HEK293 (cell line): ENCODE measurements at regions not wholly inside any gene's neighbourhood (a gene's known extent, or its start where the extent isn't known, plus 50 kb on each side); places are given as distances from the start of the nearest gene placed in this dataset.

Experiments used
- CTCF ChIA-PET: fragments of 350-600 bp; formaldehyde crosslinking; extraction: SDS; loops from one replicate; lab custom pipeline; 2021; ENCODE audit warnings: antibody characterized with exemption; lab: Yijun Ruan, JAX
- POLR2A ChIA-PET: fragments of 300-600 bp; formaldehyde crosslinking; extraction: SDS; loops from one replicate; lab custom pipeline; 2020; ENCODE audit warnings: antibody characterized with exemption, inconsistent platforms; lab: Yijun Ruan, JAX
- H3K27ac ChIP-seq: fragments of 200-500 bp; sonication (Bioruptor generic); 2 replicates; pipeline ENCODE4 v1.5.1; 2014; ENCODE audit warnings: low read depth, low read length, control low read depth, inconsistent platforms; ENCODE audit errors: extremely low read depth
- H3K36me3 ChIP-seq, 2 experiments: fragments of 200-500 bp in 1 of 2; sonication (Bioruptor generic) in 1 of 2; 1 replicate in 1 of 2; 2 replicates in 1 of 2; pipeline ENCODE4 v1.5.1; 2014 to 2017; ENCODE audit warnings: inconsistent platforms in 2 of 2, low read length in 2 of 2; ENCODE audit not compliant: control insufficient read depth in 2 of 2, insufficient read depth in 1 of 2
- H3K4me1 ChIP-seq: fragments of 200-500 bp; sonication (Bioruptor generic); 2 replicates; pipeline ENCODE4 v1.5.1; 2014; ENCODE audit warnings: mild to moderate bottlenecking, low read length, inconsistent platforms; ENCODE audit not compliant: control insufficient read depth, insufficient read depth
- H3K4me3 ChIP-seq: 2 replicates; pipeline ENCODE4 v1.5.1; 2011; ENCODE audit warnings: low read depth, mild to moderate bottlenecking, control low read depth, low read length, moderate library complexity
- H3K9me3 ChIP-seq: fragments of 200-500 bp; sonication (Bioruptor generic); 2 replicates; pipeline ENCODE4 v1.5.1; 2014; ENCODE audit warnings: low read depth, low read length, inconsistent platforms; ENCODE audit not compliant: control insufficient read depth, insufficient read depth
- ELK4 ChIP-seq: IDR thresholded peaks from 2 replicates; pipeline ENCODE4 v1.6.1; 2011; ENCODE audit warnings: mild to moderate bottlenecking, low read depth, low read length, borderline replicate concordance
- PRDM6 ChIP-seq: fragments of 450-650 bp; formaldehyde crosslinking; IDR thresholded peaks from 2 replicates; pipeline ENCODE4 v1.5.1; 2017; ENCODE audit warnings: missing biosample characterization, missing genetic modification characterization
- ZBTB11 ChIP-seq: fragments of 450-650 bp; formaldehyde crosslinking; conservative IDR thresholded peaks from 2 replicates; pipeline ENCODE4 v1.5.1; 2016; ENCODE audit warnings: low read depth, missing biosample characterization, missing genetic modification characterization
- ZBTB17 ChIP-seq: fragments of 450-650 bp; formaldehyde crosslinking; IDR thresholded peaks from 2 replicates; pipeline ENCODE4 v1.5.1; 2016; ENCODE audit warnings: missing biosample characterization, missing genetic modification characterization
- ZBTB26 ChIP-seq: fragments of 450-650 bp; formaldehyde crosslinking; optimal IDR thresholded peaks from 2 replicates; pipeline ENCODE3; 2016; ENCODE audit warnings: missing biosample characterization, mild to moderate bottlenecking, missing genetic modification characterization
- ZBTB8A ChIP-seq: fragments of 450-650 bp; formaldehyde crosslinking; IDR thresholded peaks from 2 replicates; pipeline ENCODE4 v1.5.1; 2016; ENCODE audit warnings: missing biosample characterization, missing genetic modification characterization
- ZNF155 ChIP-seq: fragments of 450-650 bp; formaldehyde crosslinking; IDR thresholded peaks from 2 replicates; pipeline ENCODE4 v1.5.1; 2016; ENCODE audit warnings: missing biosample characterization, missing genetic modification characterization
- ZNF169 ChIP-seq: fragments of 450-650 bp; formaldehyde crosslinking; IDR thresholded peaks from 2 replicates; pipeline ENCODE4 v1.5.1; 2016; ENCODE audit warnings: missing biosample characterization, missing genetic modification characterization
- ZNF175 ChIP-seq: fragments of 450-650 bp; formaldehyde crosslinking; IDR thresholded peaks from 2 replicates; pipeline ENCODE4 v1.5.1; 2016; ENCODE audit warnings: missing biosample characterization, missing genetic modification characterization
- ZNF248 ChIP-seq: fragments of 450-650 bp; formaldehyde crosslinking; IDR thresholded peaks from 2 replicates; pipeline ENCODE4 v1.5.1; 2017; ENCODE audit warnings: missing biosample characterization, missing genetic modification characterization
- ZNF302 ChIP-seq: fragments of 450-650 bp; formaldehyde crosslinking; IDR thresholded peaks from 2 replicates; pipeline ENCODE4 v1.5.1; 2016; ENCODE audit warnings: missing biosample characterization, missing genetic modification characterization, low read depth
- ZNF311 ChIP-seq: fragments of 450-650 bp; formaldehyde crosslinking; IDR thresholded peaks from 2 replicates; pipeline ENCODE4 v1.5.1; 2017; ENCODE audit warnings: missing biosample characterization, missing genetic modification characterization, borderline replicate concordance
- ZNF501 ChIP-seq: fragments of 450-650 bp; formaldehyde crosslinking; IDR thresholded peaks from 2 replicates; pipeline ENCODE4 v1.5.1; 2016; ENCODE audit warnings: missing biosample characterization, missing genetic modification characterization
- ZNF571 ChIP-seq: fragments of 450-650 bp; formaldehyde crosslinking; IDR thresholded peaks from 2 replicates; pipeline ENCODE4 v1.5.0; 2017; ENCODE audit warnings: missing biosample characterization, missing genetic modification characterization
- ZNF585B ChIP-seq: fragments of 450-650 bp; formaldehyde crosslinking; IDR thresholded peaks from 2 replicates; pipeline ENCODE4 v1.5.1; 2016; ENCODE audit warnings: missing biosample characterization, missing genetic modification characterization
- ZNF707 ChIP-seq: fragments of 450-650 bp; formaldehyde crosslinking; IDR thresholded peaks from 2 replicates; pipeline ENCODE4 v1.5.1; 2016; ENCODE audit warnings: missing biosample characterization, missing genetic modification characterization
- ZNF76 ChIP-seq: fragments of 450-650 bp; formaldehyde crosslinking; IDR thresholded peaks from 2 replicates; pipeline ENCODE4; 2016; ENCODE audit warnings: low read depth, missing biosample characterization, missing genetic modification characterization, borderline replicate concordance
- ZNF777 ChIP-seq: fragments of 450-650 bp; formaldehyde crosslinking; IDR thresholded peaks from 2 replicates; pipeline ENCODE4 v1.5.1; 2017; ENCODE audit warnings: missing biosample characterization, missing genetic modification characterization, borderline replicate concordance

- TF ChIP-seq ZNF248 (tag by site-specific recombination) (no peak), PRDM6 (no peak), ZNF707 (tag by site-specific recombination) (no peak), ZNF585B (tag by site-specific recombination) (no peak), ZBTB8A (no peak)
These were observed 744.2 kb downstream of the USP25 start (continued) for GRCh38 chr21:16473988-16474387.

GRCh38 chr21:16476056-16476825, 746.5 kb downstream of the USP25 start:
- no peaks in the 10 kb centered on the region for H3K9me3 ChIP-seq
- CTCF ChIA-PET, result no interaction called here
- H3K36me3 ChIP-seq, result no peaks in the 10 kb centered on the region
- no peaks in the 10 kb centered on the region for H3K4me1 ChIP-seq
- H3K4me3 ChIP-seq, result no peak overlapping the region
- POLR2A ChIA-PET, result no interaction called here
- no peak for TF ChIP-seq ZBTB26 (tag by site-specific recombination)
- TF ChIP-seq ZNF501, result no peak
- no peak for TF ChIP-seq ZNF311 (tag by site-specific recombination)
- TF ChIP-seq ZNF169, result no peak
- no peak for TF ChIP-seq ZNF76 (tag by site-specific recombination)
- no peak for TF ChIP-seq ZBTB17 (tag by site-specific recombination)
- TF ChIP-seq ZNF302, result no peak
- TF ChIP-seq, all 188 proteins: peak for 0
- no peak overlapping the region for H3K27ac ChIP-seq

GRCh38 chr21:16488042-16488441, 758.3 kb downstream of the USP25 start:
- no peak for TF ChIP-seq ELK4
- no peak for TF ChIP-seq ZBTB11 (tag by site-specific recombination)
- TF ChIP-seq ZNF777, result no peak
- TF ChIP-seq ZNF571 (tag by site-specific recombination), result no peak
- no peak for TF ChIP-seq ZNF155
- TF ChIP-seq ZNF175 (tag by site-specific recombination), result no peak
- ChIA-PET CTCF (no interaction called here), POLR2A (no interaction called here)
- Histone ChIP-seq H3K27ac (no peak overlapping the region), H3K4me3 (no peak overlapping the region), H3K9me3 (no peaks in the 10 kb centered on the region; the same call in 1 of the 2 replicates), H3K4me1 (no peaks in the 10 kb centered on the region), H3K36me3 (no peaks in the 10 kb centered on the region; a peak in 1 of 3 replicates)
